ENCODE measurements at regions not wholly inside any gene's neighbourhood (a gene's known extent, or its start where the extent isn't known, plus 50 kb on each side); places are given as distances from the start of the nearest gene placed in this dataset.

- TF ChIP-seq CTCF (IDR thresholded peaks at IDR 0.05; ENCODE audit: insufficient read depth, low read depth, low read length) (no peak), EZH2 (IDR thresholded peaks at IDR 0.05; ENCODE audit: insufficient read depth, low read length) (no peak)
Observed at GRCh38 chr13:73757481-73758233, 376.5 kb downstream of the KLF12 start.
